NCI-H446 treated with DMSO at 0.1 percent for 48 hours (cell line): ENCODE measurements at regions not wholly inside any gene's neighbourhood (a gene's known extent, or its start where the extent isn't known, plus 50 kb on each side); places are given as distances from the start of the nearest gene placed in this dataset.
"Not testable (repeated sequence)": the region's sequence is repeated elsewhere in the genome, so short reads cannot be mapped to it uniquely, and the experiment has no call there.

ENCODE experiments used
- DNase-seq: peaks from one replicate; lab custom pipeline; 2025; lab: John Stamatoyannopoulos, UW

DNA sequence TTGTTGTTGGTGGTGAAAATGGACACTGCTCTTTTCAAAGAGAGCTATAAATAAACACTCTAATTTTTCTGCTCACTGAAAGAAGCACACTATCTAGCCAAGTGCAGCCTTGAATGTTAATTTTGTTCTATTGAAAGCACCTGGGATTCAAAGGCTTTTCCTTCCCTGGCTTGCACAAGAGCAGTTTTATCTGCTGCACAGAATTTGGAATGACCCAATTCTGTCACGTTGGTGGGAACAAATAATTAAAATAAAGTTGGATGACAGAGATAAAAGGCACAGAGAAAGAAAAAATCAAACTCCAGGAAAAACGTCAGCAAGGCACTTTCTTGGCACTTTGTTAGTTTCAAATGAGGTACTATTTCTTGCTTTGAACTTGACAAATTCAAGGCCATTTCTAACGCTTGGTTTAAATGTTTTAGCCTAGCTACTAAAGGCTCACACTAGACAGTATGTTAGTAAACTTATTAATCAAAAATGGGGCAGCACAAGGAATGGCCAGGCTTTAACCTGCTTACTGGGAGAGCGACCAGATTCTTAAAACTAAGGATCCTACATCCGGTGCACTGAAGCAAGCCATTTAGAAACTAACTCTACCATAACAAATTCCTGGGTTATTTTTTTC lies 145.5 kb upstream of the ARG1 start:
- DNase-seq = no peak

- DNase-seq = no peak
Observed at GRCh38 chr6:131430531-131430930, 142.5 kb upstream of the ARG1 start.

- DNase-seq = no peak
Observed at GRCh38 chr6:131431718-131432117, 141.3 kb upstream of the ARG1 start.

- DNase-seq = no peak
Observed at GRCh38 chr6:131433927-131434326, 139.1 kb upstream of the ARG1 start.

DNA sequence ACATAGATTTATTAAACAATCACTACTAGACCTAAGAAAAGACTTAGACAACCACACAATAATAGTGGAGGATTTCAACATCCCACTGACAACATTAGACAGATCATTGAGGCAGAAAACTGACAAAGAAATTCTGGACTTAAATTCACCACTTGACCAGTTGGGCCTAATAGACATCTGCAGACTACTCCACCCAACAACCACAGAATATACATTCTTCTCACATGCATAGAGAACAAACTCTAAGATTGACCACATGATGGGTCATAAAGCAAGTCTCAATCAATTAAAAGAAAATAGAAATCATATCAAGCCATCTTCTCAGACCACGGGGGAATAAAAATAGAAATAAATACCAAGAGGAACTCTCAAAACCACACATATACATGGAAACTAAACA lies 136.7 kb upstream of the ARG1 start:
- DNase-seq = no peak

GRCh38 chr6:131443014-131443413 lies 130.0 kb upstream of the ARG1 start:
- DNase-seq = no peak

DNA sequence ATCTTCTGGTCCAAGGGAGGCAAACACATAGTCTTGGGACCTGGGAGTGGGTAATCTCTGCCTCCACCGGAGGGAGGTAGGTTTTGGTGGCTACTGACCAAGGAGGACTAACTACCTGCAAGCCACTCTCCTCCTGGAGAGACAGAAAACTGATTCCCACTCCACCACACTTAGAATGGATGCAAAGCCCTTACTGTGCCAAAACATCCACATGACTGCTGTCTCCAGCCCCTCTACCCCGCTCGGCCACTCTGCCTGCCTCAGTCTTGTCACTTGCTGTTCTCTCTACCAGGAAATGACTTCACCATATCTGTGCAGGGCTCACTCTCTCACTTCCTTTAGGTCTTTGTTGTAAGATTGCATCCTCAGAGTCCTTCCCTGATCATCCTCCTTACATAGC lies 129.5 kb upstream of the ARG1 start:
- no peak for DNase-seq

- not testable (repeated sequence) for DNase-seq
Observed at GRCh38 chr6:131445356-131445755, 127.7 kb upstream of the ARG1 start.

DNA sequence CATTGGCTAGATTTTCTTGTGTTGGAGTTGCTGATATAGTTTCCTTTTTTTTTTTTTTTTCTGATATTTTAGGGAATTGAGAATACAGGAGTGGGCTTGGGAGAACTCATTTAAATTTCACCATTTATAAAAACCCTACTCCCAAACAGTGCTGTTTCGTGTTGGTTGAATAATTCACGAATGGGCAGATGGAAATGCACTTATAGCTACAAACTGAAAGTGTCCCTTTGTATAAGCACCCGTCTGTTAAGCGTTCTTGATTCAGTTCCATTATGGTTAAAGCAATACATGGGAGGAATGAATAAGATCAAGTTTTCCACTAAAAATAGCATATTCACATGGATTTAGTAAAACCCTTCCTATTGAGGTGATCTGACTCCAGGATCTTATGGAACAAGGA lies 122.2 kb upstream of the ARG1 start:
- no peak for DNase-seq

GRCh38 chr6:131451321-131452144 lies 121.5 kb upstream of the ARG1 start:
- no peak for DNase-seq

- DNase-seq = no peak
Observed at GRCh38 chr6:131453803-131454202, 119.2 kb upstream of the ARG1 start.

DNA sequence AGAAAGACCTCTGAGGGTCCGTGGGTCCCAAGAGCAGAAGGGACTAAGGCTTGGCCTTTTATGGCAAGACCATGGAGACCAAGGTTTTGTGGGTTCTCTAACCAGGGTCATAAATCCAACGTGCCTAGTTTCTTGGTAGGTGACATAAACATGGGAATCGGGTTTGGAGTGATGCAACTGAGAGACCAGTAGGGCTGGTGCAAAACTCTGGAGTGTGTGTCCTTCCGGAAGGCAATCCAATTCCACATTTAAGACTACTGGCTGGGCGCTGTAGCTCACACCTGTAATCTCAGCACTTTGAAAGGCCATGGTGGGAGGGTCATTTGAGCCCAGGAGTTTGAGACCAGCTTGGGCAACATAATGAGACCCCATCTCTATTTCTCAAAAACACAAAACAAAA lies 116.5 kb upstream of the ARG1 start:
- no peak for DNase-seq

DNA sequence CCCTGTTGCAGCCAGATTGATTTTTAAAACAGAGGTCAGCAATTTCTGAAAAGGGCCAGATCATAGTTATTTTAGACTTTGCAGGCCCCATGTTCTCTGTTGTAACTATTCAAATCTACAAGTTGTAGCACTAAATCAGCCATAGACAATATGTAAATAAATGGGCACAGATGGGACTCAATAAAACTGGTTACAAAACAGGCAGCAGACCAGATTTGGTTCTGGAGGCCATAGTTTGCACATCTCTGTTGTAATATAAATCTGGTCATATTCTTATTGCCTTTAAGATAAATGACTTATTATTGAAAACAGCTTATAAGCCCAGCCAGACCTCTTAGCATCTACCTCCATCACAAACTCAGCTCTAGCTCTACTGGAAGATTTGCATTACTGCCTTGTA lies 114.0 kb upstream of the ARG1 start:
- no peak for DNase-seq

- DNase-seq = no peak
Observed at GRCh38 chr6:131460614-131461000, 112.4 kb upstream of the ARG1 start.

DNA sequence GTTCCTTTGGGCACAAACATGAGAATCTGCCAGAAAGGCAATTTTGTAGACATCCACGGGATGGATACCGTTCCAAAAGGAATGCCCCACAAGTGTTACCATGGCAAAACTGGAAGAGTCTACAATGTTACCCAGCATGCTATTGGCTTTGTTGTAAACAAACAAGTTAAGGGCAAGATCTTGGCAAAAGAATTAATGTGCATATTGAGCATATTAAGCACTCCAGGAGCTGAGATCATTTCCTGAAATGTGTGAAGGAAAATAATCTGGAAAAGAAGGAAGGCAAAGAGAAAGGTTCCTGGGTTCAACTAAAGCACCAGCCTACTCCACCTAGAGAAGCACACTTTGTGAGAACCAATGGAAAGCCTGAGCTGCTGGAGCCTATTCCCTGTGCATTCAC lies 103.9 kb upstream of the ARG1 start:
- no peak for DNase-seq

- DNase-seq = no peak
Observed at GRCh38 chr6:131470534-131470933, 102.5 kb upstream of the ARG1 start.

- DNase-seq = no peak
Observed at GRCh38 chr6:131471331-131471730, 101.7 kb upstream of the ARG1 start.

- DNase-seq = not testable (repeated sequence)
Observed at GRCh38 chr6:131473303-131473702, 99.7 kb upstream of the ARG1 start.

DNA sequence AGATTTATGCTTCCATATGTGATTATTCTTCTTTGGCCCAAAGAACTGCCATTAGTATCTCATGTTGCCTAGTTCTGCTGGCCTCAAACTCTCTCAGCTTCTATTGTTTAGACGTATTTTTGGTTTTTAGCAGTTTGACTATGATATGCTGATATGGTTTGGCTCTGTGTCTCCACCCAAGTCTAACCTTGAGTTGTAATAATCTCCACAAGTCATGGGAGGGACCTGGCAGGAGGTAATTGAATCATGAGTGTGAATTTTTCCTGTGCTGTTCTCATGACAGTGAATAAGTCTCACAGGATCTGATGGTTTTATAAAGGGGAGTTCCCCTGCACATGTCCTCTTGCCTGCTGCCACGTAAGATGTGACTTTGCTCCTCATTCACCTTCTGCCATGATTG lies 96.7 kb upstream of the ARG1 start:
- DNase-seq = no peak

DNA sequence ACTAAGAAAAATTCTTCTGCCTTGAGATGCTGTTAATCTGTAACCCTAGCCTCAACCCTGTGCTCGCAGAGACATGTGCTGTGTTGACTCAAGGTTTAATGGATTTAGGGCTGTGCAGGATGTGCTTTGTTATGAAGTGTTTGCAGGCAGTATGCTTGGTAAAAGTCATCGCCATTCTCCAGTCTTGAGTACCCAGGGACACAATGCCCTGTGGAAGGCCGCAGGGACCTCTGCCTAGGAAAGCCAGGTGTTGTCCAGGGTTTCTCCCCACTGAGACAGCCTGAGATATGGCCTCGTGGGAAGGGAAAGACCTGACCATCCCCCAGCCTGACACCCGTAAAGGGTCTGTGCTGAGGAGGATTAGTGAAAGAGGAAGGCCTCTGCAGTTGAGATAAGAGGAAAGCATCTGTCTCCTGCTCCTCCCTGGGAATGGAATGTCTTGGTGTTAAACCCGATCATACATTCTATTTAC lies 94.2 kb upstream of the ARG1 start:
- not testable (repeated sequence) for DNase-seq

DNA sequence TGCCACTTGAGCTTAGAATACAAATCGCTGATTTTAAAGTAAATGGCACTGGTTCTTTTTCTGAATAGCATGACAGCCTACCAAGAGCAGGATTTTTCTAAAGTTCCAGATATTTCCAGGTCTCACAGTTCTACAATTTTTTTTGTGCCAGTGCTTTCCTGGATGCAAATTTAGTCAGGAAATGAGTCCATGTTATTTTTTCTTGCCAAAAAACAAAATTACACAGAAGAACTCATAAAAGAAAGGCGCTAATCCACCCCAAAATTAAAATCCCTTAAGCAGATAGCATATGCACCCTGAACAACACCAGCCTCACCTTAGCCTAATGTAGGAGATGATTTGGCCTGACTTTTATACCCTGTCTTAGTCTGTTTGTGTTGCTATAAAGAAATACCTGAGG lies 86.4 kb upstream of the ARG1 start:
- DNase-seq = no peak

DNA sequence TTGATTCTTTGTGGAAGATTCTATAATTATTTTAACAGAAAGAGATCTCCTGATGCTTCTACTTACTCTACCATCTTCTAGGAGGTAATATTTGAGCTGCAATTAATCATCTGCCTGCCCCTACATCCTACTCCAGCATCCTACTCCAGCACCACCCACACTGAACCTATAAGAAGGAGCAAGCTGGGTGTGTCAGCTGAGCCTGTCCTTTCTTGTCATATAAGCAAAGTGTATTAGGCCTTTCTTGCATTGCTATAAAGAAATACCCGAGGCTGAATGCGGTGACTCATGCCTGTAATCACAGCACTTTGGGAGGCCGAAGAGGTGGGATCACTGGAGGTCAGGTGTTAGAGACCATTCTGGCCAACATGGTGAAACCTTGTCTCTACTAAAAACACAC lies 84.2 kb upstream of the ARG1 start:
- no peak for DNase-seq

- no peak for DNase-seq
Observed at GRCh38 chr6:131490441-131490840, 82.6 kb upstream of the ARG1 start.
